GM20000 (cell line): ENCODE measurements at regions not wholly inside any gene's neighbourhood (a gene's known extent, or its start where the extent isn't known, plus 50 kb on each side); places are given as distances from the start of the nearest gene placed in this dataset.

Experiments
- DNase-seq: peaks from one replicate; pipeline ENCODE4 v3.0.0; 2012; ENCODE audit warnings: low spot score
- TF ChIP-seq, protein P1 (sequence below): IDR thresholded peaks from 2 replicates; pipeline ENCODE4 v1.5.1; 2012; ENCODE audit warnings: mild to moderate bottlenecking, control low read depth; ENCODE audit errors: extremely low read depth, missing control alignments

DNA sequence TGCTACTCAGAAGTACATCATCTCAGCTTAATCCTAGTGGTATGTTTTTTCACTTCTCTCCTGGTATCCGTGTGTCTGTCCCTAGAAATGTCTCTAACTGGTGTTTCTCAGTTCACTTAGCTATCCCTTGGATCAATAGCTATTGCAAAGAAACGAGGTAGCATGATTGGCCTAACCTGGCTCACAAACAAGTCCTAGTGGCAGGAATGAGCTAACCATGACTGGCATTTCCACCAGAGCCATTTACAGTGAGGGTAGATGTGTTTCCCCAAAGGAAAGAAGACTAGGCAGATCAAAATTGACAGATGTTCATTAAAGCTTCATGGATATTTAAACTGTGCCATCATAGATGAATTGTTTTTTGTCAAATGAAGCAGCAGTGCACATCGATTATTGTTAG is 82.5 kb downstream of the PALM2AKAP2 start:
- no peak for DNase-seq
- TF ChIP-seq, protein P1, sequence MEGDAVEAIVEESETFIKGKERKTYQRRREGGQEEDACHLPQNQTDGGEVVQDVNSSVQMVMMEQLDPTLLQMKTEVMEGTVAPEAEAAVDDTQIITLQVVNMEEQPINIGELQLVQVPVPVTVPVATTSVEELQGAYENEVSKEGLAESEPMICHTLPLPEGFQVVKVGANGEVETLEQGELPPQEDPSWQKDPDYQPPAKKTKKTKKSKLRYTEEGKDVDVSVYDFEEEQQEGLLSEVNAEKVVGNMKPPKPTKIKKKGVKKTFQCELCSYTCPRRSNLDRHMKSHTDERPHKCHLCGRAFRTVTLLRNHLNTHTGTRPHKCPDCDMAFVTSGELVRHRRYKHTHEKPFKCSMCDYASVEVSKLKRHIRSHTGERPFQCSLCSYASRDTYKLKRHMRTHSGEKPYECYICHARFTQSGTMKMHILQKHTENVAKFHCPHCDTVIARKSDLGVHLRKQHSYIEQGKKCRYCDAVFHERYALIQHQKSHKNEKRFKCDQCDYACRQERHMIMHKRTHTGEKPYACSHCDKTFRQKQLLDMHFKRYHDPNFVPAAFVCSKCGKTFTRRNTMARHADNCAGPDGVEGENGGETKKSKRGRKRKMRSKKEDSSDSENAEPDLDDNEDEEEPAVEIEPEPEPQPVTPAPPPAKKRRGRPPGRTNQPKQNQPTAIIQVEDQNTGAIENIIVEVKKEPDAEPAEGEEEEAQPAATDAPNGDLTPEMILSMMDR = no peak

DNA sequence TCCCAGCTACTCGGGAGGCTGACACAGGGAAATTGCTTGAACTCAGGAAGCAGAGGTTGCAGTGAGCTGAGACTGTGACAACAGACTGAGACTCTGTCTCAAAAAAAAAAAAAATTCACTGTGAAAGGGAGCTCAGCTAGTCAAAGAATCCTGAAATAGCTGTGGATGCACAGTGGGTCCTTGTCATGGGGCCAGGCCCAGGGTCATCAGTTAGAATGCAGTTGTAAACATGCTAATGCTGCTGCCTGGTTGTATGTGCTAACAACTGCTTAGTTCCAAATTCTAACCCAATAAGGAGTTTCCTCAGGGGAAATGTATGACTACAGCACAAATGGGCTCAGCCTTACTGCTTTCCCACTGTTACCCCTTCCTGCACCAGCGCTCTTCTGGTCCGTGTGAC is 84.0 kb downstream of the PALM2AKAP2 start:
- TF ChIP-seq, protein P1 = no peak
- no peak for DNase-seq

DNA sequence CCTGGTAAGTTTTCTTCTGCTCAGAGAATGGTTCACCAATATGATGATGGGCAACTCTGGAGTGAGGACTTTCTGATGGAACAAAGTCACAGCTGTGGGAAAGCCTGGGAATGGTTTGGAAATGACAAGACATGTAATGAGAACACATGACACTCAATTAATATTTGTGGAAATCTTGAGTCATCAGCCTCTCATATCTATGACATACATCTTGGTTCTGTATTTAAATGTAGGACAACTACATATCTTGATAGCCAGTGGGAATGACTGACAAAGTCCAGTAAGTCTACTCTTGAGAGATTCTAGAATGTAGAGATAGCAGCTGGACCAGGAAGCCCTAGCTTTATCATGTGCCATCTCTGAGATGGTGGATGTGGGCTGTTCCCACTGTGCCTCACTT is 85.5 kb downstream of the PALM2AKAP2 start:
- TF ChIP-seq, protein P1 = no peak

DNA sequence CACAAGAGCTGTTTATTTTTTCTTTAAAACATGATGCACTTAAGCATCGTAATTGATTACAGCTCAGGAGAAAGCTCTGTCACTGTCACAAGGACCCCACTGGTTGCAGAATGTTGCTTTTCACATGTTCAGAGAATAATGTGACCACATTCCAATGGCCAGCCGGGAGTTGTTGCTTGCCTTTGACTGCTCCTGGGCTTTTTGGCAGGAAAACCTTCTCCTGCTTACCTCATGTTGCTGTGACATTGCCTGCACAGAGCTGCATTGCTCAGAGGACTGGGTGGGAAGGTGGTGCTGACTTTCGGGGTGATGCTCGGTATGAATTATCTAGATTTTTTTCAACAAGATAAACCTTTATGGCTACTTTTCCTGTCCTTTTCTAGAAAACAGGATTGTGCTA is 88.2 kb downstream of the PALM2AKAP2 start:
- TF ChIP-seq, protein P1 = no peak
- no peak for DNase-seq

More for the DNA sequence above, 85.5 kb downstream of the PALM2AKAP2 start:
- no peak for DNase-seq

DNA sequence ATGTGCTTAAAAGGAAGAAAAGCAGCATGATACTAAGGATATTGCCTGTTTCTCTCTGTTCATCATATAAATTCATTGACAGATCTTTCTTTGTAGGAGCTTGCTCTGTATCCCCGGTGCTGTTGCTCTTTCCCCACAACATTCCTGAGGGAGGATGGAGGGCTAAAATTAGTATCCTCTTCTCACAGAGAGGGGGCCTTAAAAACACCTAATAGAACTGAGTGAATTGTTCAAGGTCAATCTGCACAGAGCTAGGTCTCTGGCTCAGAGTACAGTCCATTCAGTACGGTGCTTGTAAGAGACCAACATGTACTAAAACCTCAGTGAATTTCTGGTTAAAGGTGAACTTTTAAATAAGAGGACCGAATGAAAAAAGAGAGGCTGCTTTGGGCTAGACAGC is 88.7 kb downstream of the PALM2AKAP2 start:
- DNase-seq = no peak
- TF ChIP-seq, protein P1 = no peak

DNA sequence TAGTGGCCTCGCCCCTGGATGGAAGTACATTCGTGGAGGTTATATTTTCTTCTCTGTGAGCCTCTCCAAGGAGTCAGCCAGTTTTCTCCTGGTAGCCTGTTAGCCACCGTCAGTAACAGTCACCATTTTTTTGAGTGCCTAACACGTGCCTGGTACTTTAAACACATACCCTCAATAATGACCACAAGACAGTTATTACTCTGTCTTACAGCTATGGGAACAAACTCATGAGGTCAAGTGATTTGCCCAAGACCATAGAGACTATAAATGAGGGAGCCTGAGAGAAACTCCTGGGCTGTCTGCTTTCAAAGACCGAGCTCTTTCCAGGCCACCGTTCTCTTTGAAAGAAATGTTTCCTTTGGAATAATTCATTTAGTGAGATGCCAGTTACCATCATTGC is 90.4 kb downstream of the PALM2AKAP2 start:
- TF ChIP-seq, protein P1 = no peak
- DNase-seq = no peak

DNA sequence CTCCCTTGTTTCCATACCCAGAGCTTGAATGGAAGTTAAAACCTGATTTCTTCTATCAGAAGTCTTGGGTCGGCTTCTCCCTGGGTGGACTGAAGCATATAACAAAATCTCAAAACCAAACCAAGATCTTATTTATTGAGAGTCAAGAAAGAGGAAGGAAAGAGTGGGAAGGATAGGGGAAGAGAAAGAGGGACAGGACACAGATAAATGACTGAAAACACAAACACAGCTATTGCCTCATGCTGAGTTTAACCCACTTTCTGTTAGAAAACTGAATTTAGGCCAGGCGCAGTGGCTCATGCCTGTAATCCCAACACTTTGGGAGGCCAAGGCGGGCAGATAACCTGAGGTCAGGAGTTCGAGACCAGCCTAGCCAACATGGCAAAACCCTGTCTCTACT is 92.9 kb downstream of the PALM2AKAP2 start:
- TF ChIP-seq, protein P1 = no peak
- no peak for DNase-seq
